HG02798 (cell line): ENCODE measurements at regions not wholly inside any gene's neighbourhood (a gene's known extent, or its start where the extent isn't known, plus 50 kb on each side); places are given as distances from the start of the nearest gene placed in this dataset.

ENCODE experiments used
- ATAC-seq: cut with Tn5 transposase; IDR thresholded peaks from one replicate; pipeline ENCODE4 v1.9.1; 2021; ENCODE audit warnings: mild to moderate bottlenecking; ENCODE audit not compliant: unreplicated experiment, poor library complexity

- no peak for ATAC-seq
These were observed 616.4 kb downstream of the EFNB2 start for GRCh38 chr13:105918842-105919741.

- no peak for ATAC-seq
These were observed 620.2 kb downstream of the EFNB2 start for GRCh38 chr13:105915146-105915850.

- no peak for ATAC-seq
These were observed 621.0 kb downstream of the EFNB2 start for GRCh38 chr13:105914291-105915036.

GRCh38 chr13:105908586-105908985 is 626.9 kb downstream of the EFNB2 start:
- ATAC-seq, result no peak

- no peak for ATAC-seq
These were observed 628.0 kb downstream of the EFNB2 start for GRCh38 chr13:105907319-105908019.

GRCh38 chr13:105906746-105907145 is 628.7 kb downstream of the EFNB2 start:
- no peak for ATAC-seq

GRCh38 chr13:105904034-105904742 is 631.3 kb downstream of the EFNB2 start:
- no peak for ATAC-seq

- ATAC-seq, result no peak
These were observed 633.1 kb downstream of the EFNB2 start for GRCh38 chr13:105902396-105902795.

- ATAC-seq, result no peak
These were observed 637.9 kb downstream of the EFNB2 start for GRCh38 chr13:105897575-105897974.

GRCh38 chr13:105894697-105895096 is 640.8 kb downstream of the EFNB2 start:
- no peak for ATAC-seq

- ATAC-seq, result no peak
These were observed 645.0 kb downstream of the EFNB2 start for GRCh38 chr13:105890509-105890908.

GRCh38 chr13:105878119-105878700 is 657.3 kb downstream of the EFNB2 start:
- no peak for ATAC-seq

GRCh38 chr13:105874814-105875213 is 660.6 kb downstream of the EFNB2 start:
- ATAC-seq, result no peak

GRCh38 chr13:105871768-105872167 is 663.7 kb downstream of the EFNB2 start:
- no peak for ATAC-seq

- no peak for ATAC-seq
These were observed 664.1 kb downstream of the EFNB2 start for GRCh38 chr13:105871326-105871725.

GRCh38 chr13:105863300-105863920 is 672.1 kb downstream of the EFNB2 start:
- no peak for ATAC-seq

- ATAC-seq, result no peak
These were observed 687.0 kb downstream of the EFNB2 start for GRCh38 chr13:105848494-105848893.

- no peak for ATAC-seq
These were observed 687.8 kb downstream of the EFNB2 start for GRCh38 chr13:105847527-105848291.
